Uterus (tissue), 3 donors: ENCODE measurements at regions not wholly inside any gene's neighbourhood (a gene's known extent, or its start where the extent isn't known, plus 50 kb on each side); places are given as distances from the start of the nearest gene placed in this dataset.

Experiments
- DNase-seq, 2 donors: peaks; one replicate each; pipeline ENCODE4 v3.0.0-alpha.2; 2019 to 2020
- H3K27ac ChIP-seq, 2 donors: fragments of 200-600 bp; sonication (generic); 1 replicate in 1 of 2; 2 replicates in 1 of 2; pipeline ENCODE4 v1.5.1; 2016 to 2018
- H3K27me3 ChIP-seq, 2 donors: fragments of 200-600 bp; sonication (generic); one replicate each; pipeline ENCODE4 v1.5.1; 2018 to 2019; ENCODE audit warnings: control low read depth in 1 of 2
- H3K36me3 ChIP-seq, 2 donors: fragments of 200-600 bp; sonication (generic); one replicate each; pipeline ENCODE4 v1.5.1; 2019; ENCODE audit warnings: control low read depth in 1 of 2
- H3K4me1 ChIP-seq, 2 donors: fragments of 200-600 bp; sonication (generic); one replicate each; pipeline ENCODE4 v1.5.1; 2018 to 2019; ENCODE audit warnings: control low read depth in 1 of 2
- H3K4me3 ChIP-seq, 2 donors: fragments of 200-600 bp; sonication (generic); 1 replicate in 1 of 2; 2 replicates in 1 of 2; pipeline ENCODE4 v1.5.1; 2018 to 2019; ENCODE audit warnings: mild to moderate bottlenecking in 1 of 2
- H3K9me3 ChIP-seq, 2 donors: fragments of 200-600 bp; sonication (generic); one replicate each; pipeline ENCODE4 v1.5.1; 2019; ENCODE audit warnings: control low read depth in 1 of 2
- POLR2A ChIP-seq, 2 donors: fragments of 450-650 bp; IDR thresholded peaks; one replicate each; pipeline ENCODE4 v1.6.1; 2016; ENCODE audit warnings: antibody characterized with exemption in 2 of 2, mild to moderate bottlenecking in 1 of 2, moderate library complexity in 1 of 2
- intact Hi-C: fragments of 100-400 bp; cut with DNase I; formaldehyde crosslinking; loops from one replicate; pipeline ENCODE4 v1.15.1; 2023; ENCODE audit warnings: low total_unique reads
- TF ChIP-seq, protein P1 (sequence below), 4 experiments: fragments of 200-600 bp in 2 of 4; fragments of 450-650 bp in 2 of 4; sonication (generic) in 2 of 4; IDR thresholded peaks; one replicate each; pipeline ENCODE4 v1.5.1; 2016 to 2019; ENCODE audit warnings: antibody characterized with exemption in 4 of 4, mild to moderate bottlenecking in 2 of 4, moderate library complexity in 1 of 4
- donor health status: DM: yes; HTN: yes; CAD: no.

DNA sequence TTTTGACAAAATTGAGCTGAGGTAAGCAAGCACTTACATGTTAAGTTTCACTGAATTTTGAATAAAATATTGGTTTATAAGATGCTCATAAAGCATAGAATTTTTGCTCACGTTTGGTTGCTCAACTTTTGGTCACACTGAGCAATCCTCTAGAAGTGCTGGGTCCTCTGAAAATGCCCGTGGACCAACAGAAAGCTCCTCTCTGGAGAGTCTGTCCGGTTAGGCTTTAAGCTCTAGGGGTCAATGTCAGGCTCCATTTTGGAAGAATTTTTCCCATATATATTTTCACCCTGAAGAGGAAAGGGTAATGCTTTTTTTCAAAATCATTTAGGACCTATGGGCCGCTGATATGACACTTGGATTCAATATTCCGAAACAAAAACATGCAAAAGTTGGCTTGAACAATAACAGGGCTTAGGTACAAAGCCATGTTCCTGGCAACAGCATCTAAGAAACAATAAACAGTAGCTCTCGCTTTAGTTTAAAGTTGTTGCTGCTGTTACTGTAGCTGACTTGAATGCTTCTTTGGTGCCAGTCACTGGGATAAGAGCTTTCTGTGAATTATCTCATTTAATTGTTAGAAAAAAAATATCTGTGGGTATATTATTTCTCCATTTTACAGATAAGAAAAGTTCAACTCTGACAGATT lies 131.7 kb upstream of the ESRRG start:
- intact Hi-C loops: no loop called here
- no peaks in the 10 kb centered on the region for H3K36me3 ChIP-seq
- H3K27ac ChIP-seq: no peak overlapping the region

DNA sequence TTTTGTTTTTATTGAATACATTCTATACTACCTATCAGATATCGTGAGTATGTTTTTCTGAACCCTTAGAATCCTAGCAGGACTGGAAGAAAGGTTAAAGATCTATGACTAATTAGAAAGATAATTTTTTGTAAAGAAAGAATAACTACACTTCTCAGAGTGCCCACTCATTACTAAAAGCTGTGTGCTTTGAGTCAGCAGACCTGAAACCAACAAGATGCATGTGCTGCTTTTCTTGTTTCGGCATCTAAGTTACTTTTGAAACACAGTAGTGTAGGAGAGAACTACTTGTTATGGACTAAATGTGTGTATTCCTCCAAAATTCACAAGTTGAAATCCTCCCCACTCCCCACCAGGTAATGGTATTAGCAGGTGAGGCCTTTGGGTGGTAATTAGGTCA lies 127.8 kb upstream of the ESRRG start:
- no peak for DNase-seq

More for the DNA sequence above, 131.7 kb upstream of the ESRRG start:
- no peaks in the 10 kb centered on the region for H3K4me1 ChIP-seq
- no peaks in the 10 kb centered on the region for H3K27me3 ChIP-seq
- no peak for DNase-seq
- no peak overlapping the region for H3K4me3 ChIP-seq
- TF ChIP-seq POLR2A (IDR thresholded peaks at IDR 0.05): no peak
- TF ChIP-seq, protein P1, sequence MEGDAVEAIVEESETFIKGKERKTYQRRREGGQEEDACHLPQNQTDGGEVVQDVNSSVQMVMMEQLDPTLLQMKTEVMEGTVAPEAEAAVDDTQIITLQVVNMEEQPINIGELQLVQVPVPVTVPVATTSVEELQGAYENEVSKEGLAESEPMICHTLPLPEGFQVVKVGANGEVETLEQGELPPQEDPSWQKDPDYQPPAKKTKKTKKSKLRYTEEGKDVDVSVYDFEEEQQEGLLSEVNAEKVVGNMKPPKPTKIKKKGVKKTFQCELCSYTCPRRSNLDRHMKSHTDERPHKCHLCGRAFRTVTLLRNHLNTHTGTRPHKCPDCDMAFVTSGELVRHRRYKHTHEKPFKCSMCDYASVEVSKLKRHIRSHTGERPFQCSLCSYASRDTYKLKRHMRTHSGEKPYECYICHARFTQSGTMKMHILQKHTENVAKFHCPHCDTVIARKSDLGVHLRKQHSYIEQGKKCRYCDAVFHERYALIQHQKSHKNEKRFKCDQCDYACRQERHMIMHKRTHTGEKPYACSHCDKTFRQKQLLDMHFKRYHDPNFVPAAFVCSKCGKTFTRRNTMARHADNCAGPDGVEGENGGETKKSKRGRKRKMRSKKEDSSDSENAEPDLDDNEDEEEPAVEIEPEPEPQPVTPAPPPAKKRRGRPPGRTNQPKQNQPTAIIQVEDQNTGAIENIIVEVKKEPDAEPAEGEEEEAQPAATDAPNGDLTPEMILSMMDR (IDR thresholded peaks at IDR 0.05): no peak
- H3K9me3 ChIP-seq: no peaks in the 10 kb centered on the region

DNA sequence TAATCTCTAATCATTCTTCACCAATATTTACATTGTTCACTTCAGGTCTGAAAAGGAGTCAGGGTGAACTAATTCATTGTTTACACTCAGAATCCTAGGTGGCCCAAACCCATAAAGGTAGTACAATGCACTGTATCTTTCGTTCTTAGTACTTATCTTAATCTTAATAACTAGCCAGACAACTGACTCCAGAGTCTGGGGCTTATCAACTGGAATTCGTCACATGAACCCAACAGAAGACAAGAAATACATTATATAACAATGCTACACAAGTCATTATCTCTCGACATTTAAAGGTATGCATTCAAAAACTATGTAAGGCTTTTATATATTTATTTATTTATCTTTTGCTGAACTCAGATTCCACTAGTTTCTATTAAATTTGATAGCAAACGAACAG lies 125.9 kb upstream of the ESRRG start:
- no peak overlapping the region for H3K4me3 ChIP-seq
- H3K4me1 ChIP-seq: no peaks in the 10 kb centered on the region
- H3K9me3 ChIP-seq: no peaks in the 10 kb centered on the region
- H3K36me3 ChIP-seq: no peaks in the 10 kb centered on the region
- DNase-seq: no peak
- TF ChIP-seq, protein P1 (IDR thresholded peaks at IDR 0.05): no peak
- TF ChIP-seq POLR2A (IDR thresholded peaks at IDR 0.05): no peak
- intact Hi-C loops: no loop called here
- H3K27ac ChIP-seq: no peak overlapping the region
- H3K27me3 ChIP-seq: no peaks in the 10 kb centered on the region

More for the DNA sequence above, 127.8 kb upstream of the ESRRG start:
- no peak overlapping the region for H3K4me3 ChIP-seq
- intact Hi-C loops: no loop called here
- H3K4me1 ChIP-seq: no peaks in the 10 kb centered on the region
- no peaks in the 10 kb centered on the region for H3K36me3 ChIP-seq
- no peak overlapping the region for H3K27ac ChIP-seq
- no peaks in the 10 kb centered on the region for H3K9me3 ChIP-seq
- TF ChIP-seq, protein P1 (IDR thresholded peaks at IDR 0.05): no peak
- no peak for TF ChIP-seq POLR2A (IDR thresholded peaks at IDR 0.05)
- no peaks in the 10 kb centered on the region for H3K27me3 ChIP-seq

DNA sequence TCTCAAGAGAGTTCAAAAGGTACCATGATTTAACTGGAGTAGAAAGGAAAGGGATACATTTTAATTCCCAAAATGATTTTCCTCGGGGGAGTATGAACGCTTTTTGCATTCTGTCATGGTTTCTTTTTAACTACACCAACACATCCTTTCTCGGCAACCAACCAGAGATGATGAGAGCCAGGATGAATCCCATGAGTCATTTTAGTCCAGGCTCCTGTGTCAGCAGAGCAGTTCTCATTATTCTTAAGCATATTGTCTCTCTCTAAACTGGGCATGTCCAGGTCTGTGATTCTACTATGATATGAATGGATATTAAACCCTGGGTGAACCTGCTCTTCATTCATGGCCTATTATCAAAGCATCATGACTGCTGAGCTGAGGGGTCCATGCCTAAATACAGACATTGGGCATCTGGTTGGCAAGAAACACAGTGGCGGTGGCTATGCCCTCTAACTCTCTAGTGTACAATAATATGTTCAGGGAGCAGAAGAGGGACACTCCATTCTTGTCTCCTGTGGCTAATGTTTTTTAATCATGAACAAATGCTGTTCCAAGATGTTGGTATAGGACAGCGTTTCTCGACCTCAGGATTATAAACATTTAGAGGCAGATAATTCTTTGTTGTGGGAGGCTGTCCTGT lies 124.3 kb upstream of the ESRRG start:
- intact Hi-C loops: no loop called here
- TF ChIP-seq POLR2A (IDR thresholded peaks at IDR 0.05): no peak
- TF ChIP-seq, protein P1 (IDR thresholded peaks at IDR 0.05): no peak
- no peaks in the 10 kb centered on the region for H3K27me3 ChIP-seq
- no peak overlapping the region for H3K27ac ChIP-seq
- no peak for DNase-seq
- H3K9me3 ChIP-seq: no peaks in the 10 kb centered on the region
- no peaks in the 10 kb centered on the region for H3K36me3 ChIP-seq
- no peak overlapping the region for H3K4me3 ChIP-seq
- H3K4me1 ChIP-seq: no peaks in the 10 kb centered on the region

DNA sequence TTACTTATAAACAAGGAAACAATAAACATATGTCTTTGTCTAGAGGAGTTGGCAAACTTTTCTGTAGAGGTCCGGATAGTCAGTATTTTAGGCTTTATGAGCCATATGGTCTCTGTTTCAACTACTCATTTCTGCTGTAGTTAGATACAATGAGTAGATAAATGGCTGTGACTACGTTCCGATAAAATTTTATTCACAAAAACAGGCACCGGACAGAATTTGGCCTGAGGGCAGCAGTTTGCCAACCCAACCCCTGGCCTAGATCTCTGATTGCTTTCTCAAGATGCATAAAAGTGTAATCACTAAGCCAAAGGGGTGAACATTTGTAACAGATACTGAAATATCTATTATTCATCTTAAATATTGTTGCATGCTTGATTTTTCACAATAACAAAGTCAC lies 123.1 kb upstream of the ESRRG start:
- intact Hi-C loops: no loop called here

More for the DNA sequence above, 123.1 kb upstream of the ESRRG start:
- no peak for DNase-seq
- H3K9me3 ChIP-seq: no peaks in the 10 kb centered on the region
- H3K27me3 ChIP-seq: no peaks in the 10 kb centered on the region
- H3K27ac ChIP-seq: no peak overlapping the region
- no peaks in the 10 kb centered on the region for H3K36me3 ChIP-seq
- no peaks in the 10 kb centered on the region for H3K4me1 ChIP-seq
- TF ChIP-seq, protein P1 (IDR thresholded peaks at IDR 0.05): no peak
- TF ChIP-seq POLR2A (IDR thresholded peaks at IDR 0.05): no peak
- no peak overlapping the region for H3K4me3 ChIP-seq
